Fibroblast of the aortic adventitia (primary cell): ENCODE measurements at regions not wholly inside any gene's neighbourhood (a gene's known extent, or its start where the extent isn't known, plus 50 kb on each side); places are given as distances from the start of the nearest gene placed in this dataset.
"Not testable (repeated sequence)": the region's sequence is repeated elsewhere in the genome, so short reads cannot be mapped to it uniquely, and the experiment has no call there.

Experiments used
- DNase-seq: peaks from one replicate; pipeline ENCODE4 v3.0.0-alpha.2; 2010; ENCODE audit warnings: low read depth
- H3K4me3 ChIP-seq: 2 replicates; pipeline ENCODE4 v1.5.1; 2011; ENCODE audit warnings: low read depth, mild to moderate bottlenecking, control low read depth, low read length, moderate library complexity
- CTCF ChIP-seq: IDR thresholded peaks from 2 replicates; pipeline ENCODE4 v1.5.1; 2011; ENCODE audit warnings: mild to moderate bottlenecking, low read length, control low read depth, inconsistent platforms; ENCODE audit not compliant: insufficient read depth

DNA sequence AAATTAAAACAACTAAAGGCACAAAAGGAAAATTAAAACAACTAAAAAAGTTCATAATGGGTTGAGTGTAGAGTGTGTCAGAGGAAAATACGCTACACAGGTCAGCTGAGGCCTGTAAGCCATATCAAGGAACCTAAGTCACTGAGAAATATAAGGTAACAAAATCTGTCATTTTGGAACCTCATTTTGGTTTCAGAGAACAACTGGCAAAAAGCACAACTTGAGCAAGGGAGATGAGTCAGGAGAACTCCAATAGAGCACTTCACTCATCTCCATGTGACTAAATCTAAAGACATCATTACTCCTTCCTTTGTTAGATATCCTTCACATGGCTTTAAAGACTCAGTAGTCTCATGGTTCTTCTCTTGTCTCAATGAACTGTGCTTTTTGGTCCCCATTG lies 269.4 kb upstream of the POU5F2 start:
- no peak overlapping the region for H3K4me3 ChIP-seq
- no peak for TF ChIP-seq CTCF
- no peak for DNase-seq

DNA sequence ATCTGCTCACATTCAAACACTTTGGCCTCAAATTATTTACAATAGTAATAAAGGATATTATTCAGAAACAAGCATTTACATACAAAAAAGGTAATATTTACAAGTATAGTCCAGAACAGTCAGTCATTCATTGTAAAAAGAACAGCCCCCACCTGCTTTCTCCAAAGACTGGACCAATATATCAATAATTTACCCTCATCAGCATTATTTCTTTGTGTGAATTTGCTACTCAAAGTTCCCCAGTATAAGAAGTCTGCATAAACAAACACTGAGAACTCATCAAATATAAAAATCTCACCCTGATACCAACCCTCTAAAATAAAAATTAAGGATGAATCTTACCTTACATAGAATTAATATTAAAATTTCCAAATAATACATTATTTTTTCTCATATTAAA lies 267.8 kb upstream of the POU5F2 start:
- H3K4me3 ChIP-seq, result no peak overlapping the region
- no peak for DNase-seq
- TF ChIP-seq CTCF, result no peak

DNA sequence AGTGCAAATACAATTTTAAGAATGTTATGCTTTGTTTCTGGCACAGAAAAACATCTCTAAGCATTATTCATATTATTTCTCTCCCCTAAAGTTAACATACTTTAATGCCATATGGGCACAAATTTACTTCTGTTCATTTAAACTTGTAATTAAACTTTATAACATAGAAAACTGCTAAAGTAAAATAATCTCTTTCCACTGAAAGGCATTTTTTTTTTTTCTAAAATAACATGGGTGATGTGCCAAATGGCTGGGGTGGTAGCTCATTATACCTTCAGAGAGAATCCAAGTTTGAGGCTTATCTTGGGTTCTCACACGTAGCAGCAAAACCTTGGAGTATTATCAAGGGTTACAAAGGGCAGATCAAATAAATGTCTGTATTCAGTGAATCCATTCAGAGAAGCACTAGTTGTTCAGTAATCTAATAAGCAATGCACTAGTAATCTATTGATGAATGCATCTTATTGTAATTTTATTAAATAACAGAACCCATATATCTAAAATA lies 257.6 kb upstream of the POU5F2 start:
- no peak for DNase-seq
- no peak overlapping the region for H3K4me3 ChIP-seq
- TF ChIP-seq CTCF, result no peak

DNA sequence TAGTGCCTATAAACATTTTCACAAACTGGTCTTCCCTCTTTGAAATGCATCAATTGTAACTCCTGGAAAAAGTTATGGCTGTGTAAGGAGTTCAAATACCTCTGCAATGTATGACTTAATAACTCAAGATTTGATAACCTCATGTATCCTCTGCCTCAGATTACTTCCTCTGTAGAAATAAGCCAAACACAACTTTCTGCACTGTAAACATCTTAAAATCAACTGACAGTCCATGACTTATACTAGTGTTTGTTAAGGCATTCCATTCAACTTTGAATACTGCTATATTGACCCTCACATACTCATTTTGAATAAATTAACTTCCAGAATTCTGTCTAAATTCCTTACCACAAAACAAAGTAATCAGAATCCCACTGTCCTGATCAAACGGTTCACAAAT lies 256.2 kb upstream of the POU5F2 start:
- no peak for DNase-seq
- TF ChIP-seq CTCF, result no peak
- H3K4me3 ChIP-seq, result no peak overlapping the region

DNA sequence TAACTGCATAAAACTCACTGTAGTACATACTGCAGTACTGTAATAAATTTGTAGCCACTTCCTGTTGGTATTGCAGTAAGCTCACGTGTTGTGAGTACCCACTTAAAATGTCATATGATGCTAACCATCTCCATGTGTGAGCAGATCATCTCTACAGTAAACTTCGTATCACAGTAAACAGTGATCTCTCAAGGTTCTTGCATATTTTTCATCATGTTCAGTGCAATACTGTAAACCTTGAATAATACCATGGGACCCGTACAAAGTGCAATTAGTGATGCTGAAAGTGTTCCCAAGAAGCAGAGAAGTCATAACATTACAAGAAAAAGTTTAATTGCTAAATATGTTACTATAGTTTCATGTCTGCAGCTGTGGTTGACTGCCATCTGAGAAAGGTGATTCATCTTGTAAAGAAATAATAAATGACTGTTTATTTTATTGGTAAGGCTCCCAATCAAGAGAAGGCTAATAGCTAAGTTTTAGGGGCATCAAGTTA lies 253.8 kb upstream of the POU5F2 start:
- no peak for TF ChIP-seq CTCF
- DNase-seq, result no peak
- no peak overlapping the region for H3K4me3 ChIP-seq

DNA sequence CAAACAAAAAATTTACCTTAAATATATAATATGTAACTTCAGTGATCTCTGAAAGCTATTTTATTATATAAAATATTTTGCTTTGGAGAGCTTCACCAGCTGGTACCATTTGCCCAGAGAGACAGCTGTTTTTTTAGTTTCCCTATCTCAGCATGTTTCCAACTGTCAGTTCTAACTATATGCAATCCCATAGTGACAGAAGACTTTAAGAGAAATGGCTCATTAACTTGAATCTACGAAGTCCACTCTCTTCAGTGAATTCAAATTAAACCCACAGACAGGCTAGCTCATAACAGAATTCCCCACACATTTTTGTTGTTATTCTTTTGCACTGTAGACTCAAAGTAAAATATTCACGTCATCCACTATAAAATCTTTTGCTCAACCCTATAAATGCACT lies 251.8 kb upstream of the POU5F2 start:
- H3K4me3 ChIP-seq, result no peak overlapping the region
- no peak for TF ChIP-seq CTCF
- no peak for DNase-seq

DNA sequence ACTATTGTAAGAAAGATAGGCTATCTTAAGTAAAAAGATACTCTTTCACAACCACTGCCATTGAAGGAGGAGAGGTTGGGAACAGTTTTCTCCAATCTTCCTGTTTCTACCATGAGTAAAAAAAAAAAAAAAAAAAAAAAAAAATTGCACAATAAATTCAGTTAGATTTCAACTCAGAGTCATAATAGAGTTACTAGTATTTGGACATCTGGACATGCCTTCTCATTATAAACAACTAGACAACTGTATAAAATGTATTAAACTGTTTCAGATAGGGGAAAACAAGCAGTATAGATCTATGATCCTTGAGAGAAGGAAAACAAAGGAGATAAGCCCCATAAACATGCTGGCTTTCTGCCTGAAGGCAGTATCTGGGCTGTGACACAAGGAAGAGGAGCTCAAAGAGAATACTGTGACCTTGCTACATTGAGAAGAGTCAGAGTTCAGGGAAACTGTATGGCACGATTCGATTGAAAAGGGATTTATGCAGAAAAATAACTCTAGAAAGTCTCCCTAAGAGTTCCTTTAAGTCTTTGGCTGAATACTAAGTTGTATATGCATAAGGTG lies 249.2 kb upstream of the POU5F2 start:
- no peak overlapping the region for H3K4me3 ChIP-seq
- TF ChIP-seq CTCF, result no peak
- DNase-seq, result peak; percentile 10

DNA sequence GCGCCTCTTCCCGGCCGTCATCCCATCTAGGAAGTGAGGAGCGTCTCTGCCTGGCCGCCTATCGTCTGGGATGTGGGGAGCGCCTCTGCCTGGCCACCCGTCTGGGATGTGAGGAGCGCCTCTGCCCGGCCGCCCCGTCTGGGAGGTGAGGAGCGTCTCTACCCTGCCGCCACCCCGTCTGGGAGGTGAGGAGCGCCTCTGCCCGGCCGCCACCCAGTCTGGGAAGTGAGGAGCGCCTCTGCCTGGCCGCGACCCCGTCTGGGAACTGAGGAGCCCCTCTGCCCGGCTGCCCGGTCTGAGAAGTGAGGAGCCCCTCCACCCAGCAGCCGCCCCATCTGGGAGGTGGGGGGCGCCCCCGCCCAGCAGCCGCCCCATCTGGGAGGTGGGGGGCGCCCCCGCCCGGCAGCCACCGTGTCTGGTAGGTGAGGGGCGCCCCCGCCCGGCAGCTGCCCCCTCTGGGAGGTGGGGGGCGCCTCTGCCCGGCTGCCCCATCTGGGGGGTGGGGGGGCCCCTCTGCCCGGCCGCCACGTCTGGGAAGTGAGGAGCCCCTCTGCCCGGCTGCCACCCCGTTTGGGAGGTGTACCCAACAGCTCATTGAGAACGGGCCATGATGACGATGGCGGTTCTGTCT lies 244.7 kb upstream of the POU5F2 start:
- not testable (repeated sequence) for DNase-seq, H3K4me3 ChIP-seq
